ENCODE measurements at regions not wholly inside any gene's neighbourhood (a gene's known extent, or its start where the extent isn't known, plus 50 kb on each side); places are given as distances from the start of the nearest gene placed in this dataset.

GRCh38 chr4:86521373-86521969 lies 72.6 kb upstream of the PTPN13 start:
- no peak for TF ChIP-seq POLR2AphosphoS5 (IDR thresholded peaks at IDR 0.05; ENCODE audit: low read depth, low read length)
- TF ChIP-seq POLR2A (IDR thresholded peaks at IDR 0.05; ENCODE audit: low read depth, low read length), result no peak
- no peak for TF ChIP-seq POU2F2 (IDR thresholded peaks at IDR 0.05; ENCODE audit: low read depth, low read length)
- TF ChIP-seq TAF1 (IDR thresholded peaks at IDR 0.05; ENCODE audit: low read depth, low read length), result no peak
